ENCODE measurements at regions not wholly inside any gene's neighbourhood (a gene's known extent, or its start where the extent isn't known, plus 50 kb on each side); places are given as distances from the start of the nearest gene placed in this dataset.
"Not testable (repeated sequence)": the region's sequence is repeated elsewhere in the genome, so short reads cannot be mapped to it uniquely, and the experiment has no call there.

GRCh38 chr3:106830334-106830733, 546.9 kb upstream of the CCDC54 start:
- DNase-seq (ENCODE audit: insufficient read length, low spot score) = no peak
- no peak for FAIRE-seq
- TF ChIP-seq POU2F2 (IDR thresholded peaks at IDR 0.05; ENCODE audit: low read depth, low read length) = no peak
- TF ChIP-seq PAX5 (IDR thresholded peaks at IDR 0.05; ENCODE audit: insufficient read depth, low read length, severe bottlenecking) = no peak
- no peak for TF ChIP-seq POLR2AphosphoS5 (IDR thresholded peaks at IDR 0.05; ENCODE audit: low read depth, low read length)
- no peak for TF ChIP-seq SPI1 (IDR thresholded peaks at IDR 0.05; ENCODE audit: low read depth, low read length)
- TF ChIP-seq POLR2A (IDR thresholded peaks at IDR 0.05; ENCODE audit: low read depth, low read length) = no peak
- TF ChIP-seq TAF1 (IDR thresholded peaks at IDR 0.05; ENCODE audit: low read depth, low read length) = no peak

DNA sequence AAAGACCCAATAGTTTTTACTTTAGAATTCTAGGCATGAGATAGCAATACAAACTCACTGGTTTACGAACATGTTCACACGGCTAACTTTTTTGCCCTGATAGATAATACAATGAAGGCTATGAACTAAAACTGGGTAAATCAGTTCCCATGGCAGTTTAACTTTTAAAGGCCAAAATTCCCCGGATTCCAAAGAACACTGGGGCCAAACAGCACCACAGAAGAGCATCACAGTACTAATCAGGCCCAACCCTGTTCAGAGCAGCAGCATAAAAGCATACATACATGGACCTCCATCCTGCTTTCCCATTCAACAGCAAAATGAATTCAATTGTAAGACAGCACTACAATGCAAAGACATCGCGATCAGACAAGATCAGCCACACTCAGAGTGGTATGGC, 540.3 kb upstream of the CCDC54 start:
- FAIRE-seq (no peak), DNase-seq (ENCODE audit: insufficient read length, low spot score) (no peak)
- TF ChIP-seq POU2F2 (IDR thresholded peaks at IDR 0.05; ENCODE audit: low read depth, low read length) = no peak
- no peak for TF ChIP-seq PAX5 (IDR thresholded peaks at IDR 0.05; ENCODE audit: insufficient read depth, low read length, severe bottlenecking)
- TF ChIP-seq POLR2AphosphoS5 (IDR thresholded peaks at IDR 0.05; ENCODE audit: low read depth, low read length) = no peak
- TF ChIP-seq POLR2A (IDR thresholded peaks at IDR 0.05; ENCODE audit: low read depth, low read length) = no peak
- TF ChIP-seq SPI1 (IDR thresholded peaks at IDR 0.05; ENCODE audit: low read depth, low read length) = no peak
- no peak for TF ChIP-seq TAF1 (IDR thresholded peaks at IDR 0.05; ENCODE audit: low read depth, low read length)

GRCh38 chr3:106837616-106838015, 539.6 kb upstream of the CCDC54 start:
- TF ChIP-seq TAF1 (IDR thresholded peaks at IDR 0.05; ENCODE audit: low read depth, low read length) (no peak), POLR2AphosphoS5 (IDR thresholded peaks at IDR 0.05; ENCODE audit: low read depth, low read length) (no peak), SPI1 (IDR thresholded peaks at IDR 0.05; ENCODE audit: low read depth, low read length) (no peak), POLR2A (IDR thresholded peaks at IDR 0.05; ENCODE audit: low read depth, low read length) (no peak), PAX5 (IDR thresholded peaks at IDR 0.05; ENCODE audit: insufficient read depth, low read length, severe bottlenecking) (no peak)
- DNase-seq (ENCODE audit: insufficient read length, low spot score) (no peak), FAIRE-seq (no peak)

- TF ChIP-seq PAX5 (IDR thresholded peaks at IDR 0.05; ENCODE audit: insufficient read depth, low read length, severe bottlenecking) = no peak
- TF ChIP-seq POLR2A (IDR thresholded peaks at IDR 0.05; ENCODE audit: low read depth, low read length) = no peak
- no peak for TF ChIP-seq TAF1 (IDR thresholded peaks at IDR 0.05; ENCODE audit: low read depth, low read length)
- no peak for TF ChIP-seq POU2F2 (IDR thresholded peaks at IDR 0.05; ENCODE audit: low read depth, low read length)
- no peak for TF ChIP-seq SPI1 (IDR thresholded peaks at IDR 0.05; ENCODE audit: low read depth, low read length)
- TF ChIP-seq POLR2AphosphoS5 (IDR thresholded peaks at IDR 0.05; ENCODE audit: low read depth, low read length) = no peak
- DNase-seq (ENCODE audit: insufficient read length, low spot score) (no peak), FAIRE-seq (no peak)
These were observed 537.5 kb upstream of the CCDC54 start for GRCh38 chr3:106839576-106840280.

DNA sequence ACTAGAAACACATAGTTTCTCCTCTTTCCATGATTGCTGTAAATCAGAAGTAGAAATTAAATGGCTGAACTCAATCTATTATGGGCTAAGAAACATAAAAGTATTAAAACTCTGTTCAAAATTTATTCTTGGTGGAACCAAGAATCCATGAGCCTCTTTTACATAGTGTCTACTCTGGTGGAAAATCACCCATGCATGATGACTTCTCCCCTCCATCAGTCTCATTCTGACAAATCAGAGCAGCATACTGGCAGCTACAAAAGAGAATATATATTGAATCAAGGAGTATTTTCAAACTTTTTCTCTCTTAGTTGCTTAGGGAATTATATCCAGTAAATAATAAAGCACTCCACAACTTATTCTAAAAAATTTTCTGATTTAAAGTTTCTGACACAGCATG, 536.9 kb upstream of the CCDC54 start:
- no peak for TF ChIP-seq TAF1 (IDR thresholded peaks at IDR 0.05; ENCODE audit: low read depth, low read length)
- DNase-seq (ENCODE audit: insufficient read length, low spot score) = no peak
- FAIRE-seq = no peak

GRCh38 chr3:106842151-106842550, 535.1 kb upstream of the CCDC54 start:
- DNase-seq (ENCODE audit: insufficient read length, low spot score) (no peak), FAIRE-seq (no peak)
- TF ChIP-seq POU2F2 (IDR thresholded peaks at IDR 0.05; ENCODE audit: low read depth, low read length) (no peak), SPI1 (IDR thresholded peaks at IDR 0.05; ENCODE audit: low read depth, low read length) (no peak), POLR2A (IDR thresholded peaks at IDR 0.05; ENCODE audit: low read depth, low read length) (no peak), PAX5 (IDR thresholded peaks at IDR 0.05; ENCODE audit: insufficient read depth, low read length, severe bottlenecking) (no peak), POLR2AphosphoS5 (IDR thresholded peaks at IDR 0.05; ENCODE audit: low read depth, low read length) (no peak), TAF1 (IDR thresholded peaks at IDR 0.05; ENCODE audit: low read depth, low read length) (no peak)

GRCh38 chr3:106844638-106845037, 532.6 kb upstream of the CCDC54 start:
- TF ChIP-seq POLR2A (IDR thresholded peaks at IDR 0.05; ENCODE audit: low read depth, low read length) (no peak), POLR2AphosphoS5 (IDR thresholded peaks at IDR 0.05; ENCODE audit: low read depth, low read length) (no peak), TAF1 (IDR thresholded peaks at IDR 0.05; ENCODE audit: low read depth, low read length) (no peak), PAX5 (IDR thresholded peaks at IDR 0.05; ENCODE audit: insufficient read depth, low read length, severe bottlenecking) (no peak), POU2F2 (IDR thresholded peaks at IDR 0.05; ENCODE audit: low read depth, low read length) (no peak)
- no peak for DNase-seq (ENCODE audit: insufficient read length, low spot score)
- no peak for FAIRE-seq

GRCh38 chr3:106848099-106848498, 529.1 kb upstream of the CCDC54 start:
- FAIRE-seq = no peak
- TF ChIP-seq SPI1 (IDR thresholded peaks at IDR 0.05; ENCODE audit: low read depth, low read length) (no peak), POLR2AphosphoS5 (IDR thresholded peaks at IDR 0.05; ENCODE audit: low read depth, low read length) (no peak), POU2F2 (IDR thresholded peaks at IDR 0.05; ENCODE audit: low read depth, low read length) (no peak)
- no peak for DNase-seq (ENCODE audit: insufficient read length, low spot score)

DNA sequence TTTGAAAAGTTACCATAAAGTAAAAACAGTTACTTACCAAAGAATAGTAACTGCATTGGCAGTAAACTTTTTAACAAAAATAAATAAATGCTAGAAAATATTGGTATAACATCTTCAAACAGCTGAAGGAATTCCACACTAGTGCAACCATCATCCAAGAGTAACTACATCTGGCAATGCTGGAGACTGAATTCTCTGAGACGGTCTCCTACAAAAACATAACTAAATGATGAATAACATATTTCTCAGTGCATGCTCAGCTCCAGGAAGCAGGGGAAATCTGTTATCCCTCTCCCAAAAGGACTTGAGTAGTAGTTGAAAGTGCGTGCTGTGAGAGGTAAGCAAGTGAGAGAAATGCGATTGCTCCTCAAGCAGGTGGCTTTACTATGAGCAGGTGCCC, 526.8 kb upstream of the CCDC54 start:
- no peak for TF ChIP-seq TAF1 (IDR thresholded peaks at IDR 0.05; ENCODE audit: low read depth, low read length)
- DNase-seq (ENCODE audit: insufficient read length, low spot score) (no peak), FAIRE-seq (no peak)

DNA sequence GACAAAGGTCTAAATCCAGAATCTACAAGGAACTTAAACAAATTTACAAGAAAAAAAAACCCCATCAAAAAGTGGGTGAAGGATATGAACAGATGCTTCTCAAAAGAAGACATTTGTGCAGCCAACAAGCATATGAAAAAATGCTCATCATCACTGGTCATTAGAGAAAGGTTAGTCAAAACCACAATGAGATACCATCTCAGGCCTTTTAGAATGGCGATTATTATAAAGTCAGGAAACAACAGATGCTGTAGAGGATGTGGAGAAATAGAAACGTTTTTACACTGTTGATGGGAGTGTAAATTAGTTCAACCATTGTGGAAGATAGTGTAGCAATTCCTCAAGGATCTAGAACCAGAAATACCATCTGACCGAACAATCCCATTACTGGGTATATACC, 518.9 kb upstream of the CCDC54 start:
- not testable (repeated sequence) for FAIRE-seq; DNase-seq (ENCODE audit: insufficient read length, low spot score)

GRCh38 chr3:106860182-106860581, 517.1 kb upstream of the CCDC54 start:
- FAIRE-seq = no peak
- TF ChIP-seq POLR2AphosphoS5 (IDR thresholded peaks at IDR 0.05; ENCODE audit: low read depth, low read length) (no peak), SPI1 (IDR thresholded peaks at IDR 0.05; ENCODE audit: low read depth, low read length) (no peak), POLR2A (IDR thresholded peaks at IDR 0.05; ENCODE audit: low read depth, low read length) (no peak), POU2F2 (IDR thresholded peaks at IDR 0.05; ENCODE audit: low read depth, low read length) (no peak), PAX5 (IDR thresholded peaks at IDR 0.05; ENCODE audit: insufficient read depth, low read length, severe bottlenecking) (no peak), TAF1 (IDR thresholded peaks at IDR 0.05; ENCODE audit: low read depth, low read length) (no peak)
- DNase-seq (ENCODE audit: insufficient read length, low spot score) = no peak

All from GM12891 (cell line).